ENCODE measurements at regions not wholly inside any gene's neighbourhood (a gene's known extent, or its start where the extent isn't known, plus 50 kb on each side); places are given as distances from the start of the nearest gene placed in this dataset.
"Not testable (repeated sequence)": the region's sequence is repeated elsewhere in the genome, so short reads cannot be mapped to it uniquely, and the experiment has no call there.

GRCh38 chr5:67639313-67639712 is 442.7 kb upstream of the CD180 start:
- DNase-seq (ENCODE audit: low spot score) = no peak

DNA sequence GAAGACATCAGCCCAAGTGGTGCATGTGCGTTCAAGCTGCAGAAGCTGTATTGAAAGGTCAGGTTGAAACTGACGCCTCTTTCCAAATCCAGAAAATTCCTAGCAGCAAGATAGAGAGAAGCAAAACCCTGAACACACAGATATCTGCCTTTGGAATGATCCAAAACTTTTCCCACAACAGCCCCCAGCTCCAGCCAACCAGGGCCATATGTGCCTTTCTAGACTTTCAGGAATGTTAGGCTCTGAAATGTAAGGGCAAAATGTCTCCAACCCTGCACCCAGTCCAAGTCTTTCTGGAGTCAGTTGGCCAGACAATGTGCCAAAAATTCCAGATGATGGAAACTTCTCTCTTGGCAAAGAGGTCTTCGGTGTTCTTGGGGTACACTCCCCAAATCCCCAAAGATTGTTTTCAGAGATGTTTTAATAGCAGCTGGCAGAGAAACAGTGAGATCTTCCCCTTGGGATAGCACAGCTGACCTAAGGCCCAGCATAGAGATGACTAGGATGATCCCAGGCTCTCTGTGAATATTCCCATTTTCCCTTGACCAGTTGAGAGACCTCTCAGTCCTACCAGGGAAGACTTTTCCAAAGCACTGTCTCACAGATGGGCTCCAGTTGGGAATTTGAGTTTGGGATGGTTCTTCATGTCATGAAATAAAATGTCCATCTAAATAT is 440.4 kb upstream of the CD180 start:
- DNase-seq (ENCODE audit: low spot score) = no peak

- no peak for DNase-seq (ENCODE audit: low spot score)
Observed at GRCh38 chr5:67636091-67636490, 439.5 kb upstream of the CD180 start.

- DNase-seq (ENCODE audit: low spot score) = not testable (repeated sequence)
Observed at GRCh38 chr5:67627079-67627478, 430.5 kb upstream of the CD180 start.

GRCh38 chr5:67623078-67623477 is 426.5 kb upstream of the CD180 start:
- no peak for DNase-seq (ENCODE audit: low spot score)

DNA sequence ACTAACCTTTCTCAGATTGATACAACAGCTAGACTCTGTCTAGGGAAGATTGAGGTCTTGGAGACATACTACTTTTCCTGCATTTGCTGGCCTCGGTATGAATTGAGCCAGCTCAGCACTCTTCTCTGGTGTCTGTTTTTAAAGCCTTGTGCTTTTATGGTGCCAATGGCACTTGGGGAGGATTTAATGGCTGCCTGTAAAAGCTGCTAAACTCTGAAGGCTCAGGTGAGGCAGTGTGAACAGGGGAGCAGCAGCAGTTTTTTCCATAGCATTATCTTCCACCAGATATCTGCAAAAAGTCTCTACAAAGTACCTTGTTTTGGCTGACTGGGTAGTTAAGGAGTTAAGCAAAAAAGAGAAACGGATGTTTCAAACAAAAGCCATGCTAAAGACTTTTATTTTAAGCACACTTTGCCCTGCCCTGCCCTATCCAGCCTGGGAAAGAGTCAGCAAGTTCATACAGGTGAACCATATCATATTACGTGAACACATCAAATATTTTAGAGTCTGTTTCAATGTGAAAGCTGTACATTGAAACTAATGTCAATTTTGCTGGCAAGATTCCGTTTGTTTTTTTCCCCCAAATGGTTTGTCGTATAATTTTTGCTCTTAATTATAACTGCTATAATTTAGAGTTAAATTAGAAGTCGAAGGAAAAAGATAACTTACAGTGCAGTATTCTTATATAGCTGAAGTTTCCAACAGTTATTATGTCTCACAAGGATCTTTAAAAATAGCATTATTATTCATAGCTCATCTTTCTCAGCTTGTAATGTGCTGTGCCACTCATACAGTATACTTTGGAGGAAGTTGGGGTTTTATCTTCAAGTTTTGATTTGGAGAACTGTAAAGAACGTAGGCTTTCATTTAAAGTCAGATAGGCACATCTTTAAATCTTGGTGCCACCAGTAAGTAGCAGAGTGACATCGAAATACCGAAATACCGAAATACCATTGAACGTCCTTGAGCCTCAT is 424.1 kb upstream of the CD180 start:
- DNase-seq (ENCODE audit: low spot score) = no peak

GRCh38 chr5:67619636-67620035 is 423.0 kb upstream of the CD180 start:
- no peak for DNase-seq (ENCODE audit: low spot score)

- DNase-seq (ENCODE audit: low spot score) = no peak
Observed at GRCh38 chr5:67619235-67619634, 422.6 kb upstream of the CD180 start.

DNA sequence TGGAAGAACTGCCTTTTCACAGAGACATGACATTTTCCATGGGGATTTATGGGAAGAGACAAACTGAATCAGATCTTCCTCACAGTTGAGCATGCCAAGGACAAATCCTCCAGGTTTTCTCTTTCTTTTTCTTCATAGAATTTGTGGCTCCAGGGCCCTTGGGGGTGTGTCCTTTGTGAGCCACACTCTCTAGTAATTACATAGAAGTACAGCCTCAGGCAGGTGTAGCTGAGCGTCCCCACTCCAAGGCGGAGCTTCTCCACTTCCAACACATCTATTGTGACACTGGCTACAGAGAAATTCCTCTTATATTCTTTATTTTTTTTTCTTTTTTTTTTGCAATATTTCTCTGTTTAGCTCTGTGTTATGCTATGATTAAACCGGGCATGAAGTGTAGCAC is 420.5 kb upstream of the CD180 start:
- DNase-seq (ENCODE audit: low spot score) = no peak

- DNase-seq (ENCODE audit: low spot score) = no peak
Observed at GRCh38 chr5:67612961-67613360, 416.4 kb upstream of the CD180 start.

GRCh38 chr5:67610186-67610912 is 413.8 kb upstream of the CD180 start:
- DNase-seq (ENCODE audit: low spot score) = no peak

DNA sequence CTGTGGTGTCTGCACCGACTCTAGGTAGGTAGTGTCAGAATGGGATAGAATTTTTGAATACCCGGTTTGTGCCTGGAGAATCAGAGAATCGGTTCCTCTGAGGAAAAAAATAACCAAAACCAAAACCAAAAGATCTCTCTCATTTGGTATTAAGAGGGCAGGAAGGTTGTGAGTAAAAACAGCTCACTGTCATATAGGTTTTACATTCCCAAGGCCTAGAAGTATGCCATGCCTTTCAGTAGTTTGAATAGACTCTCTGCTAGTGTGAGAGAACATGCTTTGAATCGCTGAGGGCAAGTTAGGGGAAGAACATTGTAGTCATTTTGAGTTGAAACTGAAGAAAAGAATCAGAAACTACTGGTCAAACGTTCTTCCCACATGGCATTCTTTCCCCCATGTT is 411.4 kb upstream of the CD180 start:
- DNase-seq (ENCODE audit: low spot score) = no peak

DNA sequence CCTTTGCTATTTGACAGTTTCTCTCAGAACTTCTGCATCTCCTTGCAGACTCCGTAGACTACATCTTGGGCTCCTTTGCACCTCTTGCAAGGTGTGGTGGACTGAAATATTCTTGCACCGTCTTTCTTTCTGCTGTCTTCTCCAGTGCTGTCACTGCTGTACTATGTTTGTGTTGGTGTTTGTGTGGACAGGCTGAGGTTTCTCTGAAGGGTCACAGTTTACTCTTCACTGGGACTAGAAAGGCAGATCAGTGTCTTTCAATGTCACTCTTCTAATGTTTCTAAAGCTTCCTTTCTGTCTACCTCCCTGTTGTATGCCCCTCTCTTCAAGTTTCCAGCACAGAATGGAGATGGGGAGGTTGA is 410.0 kb upstream of the CD180 start:
- DNase-seq (ENCODE audit: low spot score) = no peak

GRCh38 chr5:67605730-67606585 is 409.4 kb upstream of the CD180 start:
- no peak for DNase-seq (ENCODE audit: low spot score)

DNA sequence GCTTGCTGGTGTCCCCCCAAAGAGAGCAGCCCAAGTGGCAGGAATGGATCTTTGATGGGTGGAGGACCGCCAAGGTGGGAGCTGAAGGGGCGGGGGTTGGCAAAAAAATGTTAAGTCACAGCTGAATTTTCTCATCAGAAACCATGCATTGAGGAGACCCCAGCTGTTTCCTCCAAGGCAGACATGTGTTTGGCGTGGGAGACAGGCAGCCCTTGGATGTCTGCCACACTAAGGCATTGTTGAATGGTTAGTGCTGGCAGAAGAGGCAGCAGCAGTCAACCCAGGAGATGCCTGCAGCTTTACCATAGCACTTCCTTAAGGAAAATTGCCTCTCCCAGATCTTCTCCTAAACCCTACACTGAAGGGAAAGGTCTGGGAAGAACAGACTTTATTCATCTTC is 394.9 kb upstream of the CD180 start:
- DNase-seq (ENCODE audit: low spot score) = no peak

- no peak for DNase-seq (ENCODE audit: low spot score)
Observed at GRCh38 chr5:67588389-67588788, 391.8 kb upstream of the CD180 start.

DNA sequence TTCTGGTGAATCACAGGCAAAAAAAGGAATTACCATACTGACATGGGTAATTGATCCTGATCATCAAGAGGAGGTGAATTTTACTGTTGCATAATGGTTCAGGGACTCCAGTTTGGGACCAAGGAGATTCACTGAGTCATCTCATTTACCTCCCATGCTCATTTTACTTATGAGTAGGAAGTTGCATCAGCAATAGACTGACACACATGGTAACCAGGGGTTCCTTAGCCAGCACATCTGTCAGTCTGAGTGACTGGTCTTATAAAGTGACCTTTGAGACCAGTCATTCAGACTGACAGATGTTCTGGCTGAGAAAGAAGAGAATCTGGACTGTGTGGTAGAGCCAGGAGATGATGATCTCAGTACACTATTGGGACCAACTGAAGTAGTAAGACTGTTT is 384.6 kb upstream of the CD180 start:
- DNase-seq (ENCODE audit: low spot score) = no peak

- no peak for DNase-seq (ENCODE audit: low spot score)
Observed at GRCh38 chr5:67578011-67578410, 381.4 kb upstream of the CD180 start.

DNA sequence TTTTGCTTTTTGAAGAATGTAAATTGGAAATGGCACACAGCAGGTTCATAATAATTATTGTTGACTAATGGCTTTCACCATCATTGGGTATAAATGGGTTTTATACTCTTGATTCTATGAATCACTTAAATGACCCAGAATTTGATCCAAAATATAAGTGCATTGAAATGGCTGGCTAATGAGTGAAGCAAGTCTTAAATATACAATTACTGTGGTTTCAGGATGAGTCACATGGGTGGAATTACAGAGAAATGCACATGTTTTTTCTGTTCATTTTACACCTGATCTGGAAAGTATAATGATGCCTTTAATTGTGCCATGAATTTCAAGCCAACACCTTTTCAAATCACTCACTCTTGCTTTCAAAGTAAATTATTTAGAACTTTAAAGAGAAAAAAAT is 380.8 kb upstream of the CD180 start:
- no peak for DNase-seq (ENCODE audit: low spot score)

DNA sequence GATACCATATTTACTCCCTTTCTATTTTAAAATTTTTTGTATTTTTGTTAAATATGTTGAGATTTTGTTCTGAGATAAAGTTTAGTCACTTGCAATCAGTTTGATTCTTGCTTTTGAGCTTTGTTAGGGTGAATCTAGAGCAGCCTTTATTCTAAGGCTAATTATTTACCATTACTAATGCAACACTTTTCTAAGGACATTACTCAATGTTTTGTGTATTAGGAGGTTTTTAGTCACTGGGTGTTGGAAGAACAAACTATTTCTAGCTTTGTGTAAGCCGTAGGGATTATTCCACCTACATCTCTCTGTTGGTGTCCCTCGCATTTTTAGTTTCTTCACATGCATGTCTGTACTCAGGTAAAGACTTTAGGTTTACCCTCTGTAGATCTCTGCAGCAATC is 379.5 kb upstream of the CD180 start:
- no peak for DNase-seq (ENCODE audit: low spot score)

GRCh38 chr5:67575087-67575486 is 378.5 kb upstream of the CD180 start:
- DNase-seq (ENCODE audit: low spot score) = no peak

Measured in CD4-positive, alpha-beta T cell treated with Interleukin-6 at 100 ng/mL for 8 hours (primary cell).